Epithelial cell of esophagus (primary cell): ENCODE measurements at regions not wholly inside any gene's neighbourhood (a gene's known extent, or its start where the extent isn't known, plus 50 kb on each side); places are given as distances from the start of the nearest gene placed in this dataset.
"Not testable (repeated sequence)": the region's sequence is repeated elsewhere in the genome, so short reads cannot be mapped to it uniquely, and the experiment has no call there.

Source experiments
- DNase-seq: peaks from one replicate; pipeline ENCODE4 v3.0.0; 2010; ENCODE audit warnings: low read depth
- H3K4me3 ChIP-seq: 2 replicates; pipeline ENCODE4 v1.5.1; 2011; ENCODE audit warnings: mild to moderate bottlenecking, low read length, control low read depth
- TF ChIP-seq, protein P1 (sequence below): IDR thresholded peaks from 2 replicates; pipeline ENCODE4 v1.5.1; 2011; ENCODE audit warnings: low read depth, mild to moderate bottlenecking, low read length, control low read depth, inconsistent platforms; ENCODE audit not compliant: insufficient read depth; ENCODE audit errors: missing control alignments

DNA sequence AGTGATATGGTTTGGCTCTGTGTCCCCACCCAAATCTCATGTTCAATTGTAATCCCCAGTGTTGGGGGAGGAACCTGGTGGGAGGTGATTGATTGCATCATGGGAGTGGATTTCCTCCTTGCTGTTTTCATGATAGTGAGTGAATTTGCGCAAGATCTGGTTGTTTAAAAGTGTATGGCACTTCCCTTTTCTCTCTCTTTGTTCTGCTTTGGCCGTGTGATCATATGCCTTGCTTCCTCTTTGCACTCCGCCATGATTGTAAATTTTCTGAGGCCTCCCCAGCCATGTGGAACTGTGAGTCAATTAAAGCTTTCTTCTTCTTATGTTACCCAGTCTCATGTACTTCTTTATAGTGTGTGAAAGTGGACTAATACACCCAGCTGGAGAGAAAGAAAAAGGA, 113.0 kb upstream of the AADAT start:
- DNase-seq: no peak
- H3K4me3 ChIP-seq: no peak overlapping the region
- TF ChIP-seq, protein P1, sequence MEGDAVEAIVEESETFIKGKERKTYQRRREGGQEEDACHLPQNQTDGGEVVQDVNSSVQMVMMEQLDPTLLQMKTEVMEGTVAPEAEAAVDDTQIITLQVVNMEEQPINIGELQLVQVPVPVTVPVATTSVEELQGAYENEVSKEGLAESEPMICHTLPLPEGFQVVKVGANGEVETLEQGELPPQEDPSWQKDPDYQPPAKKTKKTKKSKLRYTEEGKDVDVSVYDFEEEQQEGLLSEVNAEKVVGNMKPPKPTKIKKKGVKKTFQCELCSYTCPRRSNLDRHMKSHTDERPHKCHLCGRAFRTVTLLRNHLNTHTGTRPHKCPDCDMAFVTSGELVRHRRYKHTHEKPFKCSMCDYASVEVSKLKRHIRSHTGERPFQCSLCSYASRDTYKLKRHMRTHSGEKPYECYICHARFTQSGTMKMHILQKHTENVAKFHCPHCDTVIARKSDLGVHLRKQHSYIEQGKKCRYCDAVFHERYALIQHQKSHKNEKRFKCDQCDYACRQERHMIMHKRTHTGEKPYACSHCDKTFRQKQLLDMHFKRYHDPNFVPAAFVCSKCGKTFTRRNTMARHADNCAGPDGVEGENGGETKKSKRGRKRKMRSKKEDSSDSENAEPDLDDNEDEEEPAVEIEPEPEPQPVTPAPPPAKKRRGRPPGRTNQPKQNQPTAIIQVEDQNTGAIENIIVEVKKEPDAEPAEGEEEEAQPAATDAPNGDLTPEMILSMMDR: no peak

DNA sequence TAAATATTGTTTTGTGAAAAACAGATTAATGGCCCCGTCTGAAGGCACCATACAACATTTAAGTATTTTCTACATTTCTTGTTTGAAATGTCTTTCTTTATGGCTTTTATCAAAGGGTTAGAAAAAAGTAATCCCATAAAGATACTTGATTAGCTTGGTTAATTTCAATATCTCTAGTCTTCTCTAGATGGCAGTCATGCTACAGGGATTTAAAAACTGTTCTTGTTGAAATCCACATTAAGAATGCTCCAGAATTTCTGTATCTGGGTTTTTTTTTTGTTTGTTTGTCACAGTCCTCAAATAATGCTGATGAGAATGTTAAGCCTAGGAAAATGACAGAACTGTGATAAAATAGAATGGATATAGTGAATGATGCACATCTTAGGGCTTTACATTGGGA, 109.0 kb upstream of the AADAT start:
- H3K4me3 ChIP-seq: no peak overlapping the region
- DNase-seq: peak; percentile 50
- TF ChIP-seq, protein P1: peak; percentile 47

DNA sequence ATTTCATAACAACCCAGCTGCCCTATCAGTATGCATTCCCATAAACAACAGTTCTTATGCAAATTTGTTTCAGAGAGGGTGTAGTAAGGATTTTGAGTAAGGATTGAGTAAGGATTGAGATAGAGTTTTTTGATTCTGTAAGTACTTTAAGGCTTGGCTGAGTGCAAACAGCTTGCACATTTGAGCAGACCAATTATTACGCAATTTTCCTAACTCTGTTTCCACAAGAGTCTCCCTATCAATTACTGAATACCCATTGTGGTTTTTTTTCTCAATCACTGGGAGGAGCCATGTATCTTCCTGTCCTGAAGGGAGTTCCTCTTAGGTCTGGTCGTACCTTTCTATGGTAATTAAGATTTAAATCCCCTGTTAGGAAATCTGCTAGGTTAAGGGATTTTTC, 105.0 kb upstream of the AADAT start:
- peak; percentile 26 for DNase-seq
- not testable (repeated sequence) for H3K4me3 ChIP-seq

DNA sequence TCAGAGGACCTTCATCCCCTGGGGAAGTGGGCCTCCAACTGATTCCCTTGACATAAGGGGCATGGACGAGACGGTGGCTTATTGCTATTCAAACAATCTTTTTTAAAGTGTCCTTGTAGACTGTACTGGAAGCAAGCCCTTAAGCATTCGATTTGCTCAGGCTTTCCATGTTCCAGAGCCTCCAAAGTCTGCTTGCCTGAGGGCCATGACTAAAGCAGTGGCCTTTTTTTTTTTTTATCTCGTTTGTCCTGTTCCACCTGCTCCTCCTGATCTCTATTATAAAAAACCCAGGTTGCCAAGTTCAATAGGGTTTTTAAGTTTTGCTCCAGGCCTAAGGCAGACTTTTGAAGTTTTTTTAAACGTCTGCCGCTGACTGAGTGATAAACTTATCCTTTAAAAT, 103.7 kb upstream of the AADAT start:
- peak; percentile 68 for DNase-seq
- H3K4me3 ChIP-seq: no peak overlapping the region
- TF ChIP-seq, protein P1: no peak

DNA sequence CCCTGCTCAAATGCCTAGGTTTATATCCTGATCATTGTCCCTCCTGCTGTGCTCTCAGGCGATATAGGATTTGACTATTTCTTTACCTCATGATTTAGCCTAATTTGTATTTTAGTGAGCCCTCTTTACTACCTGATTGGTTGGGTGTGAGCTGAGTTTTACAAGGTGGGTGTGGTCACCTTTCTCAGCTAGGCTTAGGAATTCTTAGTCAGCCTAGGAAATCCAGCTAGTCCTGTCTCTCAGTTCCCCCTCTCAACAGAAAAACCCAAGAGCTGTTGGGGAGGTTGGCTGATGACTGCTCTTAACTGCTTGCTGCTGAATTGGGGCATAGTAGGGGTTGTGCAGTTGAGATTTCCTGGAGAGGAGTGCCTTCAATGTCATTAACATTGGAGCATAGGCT, 100.5 kb upstream of the AADAT start:
- H3K4me3 ChIP-seq: no peak overlapping the region
- peak; percentile 55 for DNase-seq
- TF ChIP-seq, protein P1: no peak

DNA sequence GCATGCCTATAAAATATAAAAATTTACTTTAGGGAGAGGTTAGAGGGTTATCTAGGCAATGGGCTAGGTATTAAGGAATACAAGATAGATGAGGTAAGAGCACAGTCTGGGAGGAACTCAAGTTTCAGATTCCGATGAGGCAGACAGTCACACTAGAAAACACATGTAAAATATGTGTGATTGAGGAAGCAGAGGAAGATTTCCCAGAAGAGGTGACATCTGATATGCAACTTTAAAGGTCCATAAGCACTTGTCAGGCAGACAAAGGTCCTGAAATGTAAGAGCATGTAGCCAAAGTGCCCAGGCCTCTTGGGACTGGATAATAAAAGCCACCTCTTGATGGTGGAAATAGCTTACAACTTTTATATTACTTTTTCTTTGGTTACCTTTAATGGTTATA, 81.1 kb upstream of the AADAT start:
- no peak for DNase-seq
- no peak overlapping the region for H3K4me3 ChIP-seq
- TF ChIP-seq, protein P1: no peak

DNA sequence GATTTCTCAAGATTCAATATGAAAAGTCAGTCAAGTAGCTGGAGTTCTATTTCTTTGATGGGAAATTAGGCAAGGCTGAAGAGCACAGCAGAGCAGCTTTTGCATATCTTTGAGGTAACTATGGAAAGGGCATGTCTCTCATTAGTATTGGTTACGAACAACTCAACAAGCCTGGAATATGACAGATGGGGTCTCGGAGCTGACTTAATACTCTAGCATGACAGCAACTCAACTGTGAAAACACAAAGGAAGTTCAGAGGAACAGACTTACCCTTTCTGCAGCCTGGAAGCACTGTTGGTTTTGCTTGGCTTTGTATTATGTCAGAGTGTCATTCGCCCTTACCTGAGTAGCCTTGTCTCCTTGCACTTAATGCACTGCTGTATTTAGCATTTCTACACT, 79.9 kb upstream of the AADAT start:
- H3K4me3 ChIP-seq: no peak overlapping the region
- no peak for DNase-seq
- TF ChIP-seq, protein P1: no peak

DNA sequence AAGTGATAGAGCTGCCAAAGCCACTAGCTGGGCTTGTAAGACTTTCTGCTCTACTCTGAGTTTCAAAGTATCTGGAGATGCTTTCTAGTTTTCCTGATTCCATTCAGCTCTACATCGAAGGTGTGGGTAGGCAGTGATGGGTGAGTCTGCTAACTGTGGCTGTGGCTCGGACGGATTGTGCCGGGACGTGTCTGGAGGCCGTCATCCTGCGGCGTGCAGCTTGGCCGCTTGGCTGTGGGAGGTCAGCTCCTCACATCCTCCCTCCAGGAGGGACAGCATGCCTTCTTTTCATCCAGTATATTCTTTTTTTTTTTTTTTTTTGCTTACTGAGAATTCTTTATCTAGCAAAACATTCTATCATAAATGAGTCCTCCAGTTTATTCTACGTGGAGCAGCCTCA, 77.9 kb upstream of the AADAT start:
- no peak overlapping the region for H3K4me3 ChIP-seq
- TF ChIP-seq, protein P1: no peak
- no peak for DNase-seq

DNA sequence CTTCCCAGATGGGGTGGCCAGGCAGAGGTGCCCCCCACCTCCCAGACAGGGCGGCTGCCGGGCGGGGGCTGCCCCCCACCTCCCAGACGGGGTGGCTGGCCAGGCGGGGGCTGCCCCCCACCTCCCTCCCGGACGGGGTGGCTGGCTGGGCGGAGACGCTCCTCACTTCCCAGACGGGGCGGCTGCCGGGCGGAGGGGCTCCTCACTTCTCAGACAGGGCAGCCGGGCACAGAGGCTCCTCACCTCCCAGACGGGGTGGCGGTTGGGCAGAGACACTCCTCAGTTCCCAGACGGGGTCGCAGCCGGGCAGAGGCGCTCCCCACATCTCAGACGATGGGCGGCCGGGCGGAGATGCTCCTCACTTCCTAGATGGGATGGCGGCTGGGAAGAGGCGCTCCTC, 76.4 kb upstream of the AADAT start:
- not testable (repeated sequence) for DNase-seq

More for the DNA sequence above, 76.4 kb upstream of the AADAT start:
- not testable (repeated sequence) for H3K4me3 ChIP-seq
